HG03196 (cell line): ENCODE measurements at regions not wholly inside any gene's neighbourhood (a gene's known extent, or its start where the extent isn't known, plus 50 kb on each side); places are given as distances from the start of the nearest gene placed in this dataset.

Experiments used
- ATAC-seq: cut with Tn5 transposase; IDR thresholded peaks from one replicate; pipeline ENCODE4 v1.9.1; 2021; ENCODE audit not compliant: unreplicated experiment

- ATAC-seq = no peak
Observed at GRCh38 chr6:133583907-133584427, 304.9 kb upstream of the TCF21 start.

GRCh38 chr6:133584823-133585222, 304.1 kb upstream of the TCF21 start:
- ATAC-seq = no peak

GRCh38 chr6:133585978-133586377, 302.9 kb upstream of the TCF21 start:
- ATAC-seq = no peak

GRCh38 chr6:133587546-133588160, 301.3 kb upstream of the TCF21 start:
- no peak for ATAC-seq

- no peak for ATAC-seq
Observed at GRCh38 chr6:133590196-133590595, 298.7 kb upstream of the TCF21 start.

- ATAC-seq = no peak
Observed at GRCh38 chr6:133590814-133591213, 298.1 kb upstream of the TCF21 start.

GRCh38 chr6:133591275-133591674, 297.6 kb upstream of the TCF21 start:
- no peak for ATAC-seq

GRCh38 chr6:133594652-133595110, 294.2 kb upstream of the TCF21 start:
- no peak for ATAC-seq

GRCh38 chr6:133595111-133595761, 293.7 kb upstream of the TCF21 start:
- no peak for ATAC-seq

GRCh38 chr6:133606852-133607251, 282.1 kb upstream of the TCF21 start:
- no peak for ATAC-seq

GRCh38 chr6:133608620-133609019, 280.3 kb upstream of the TCF21 start:
- ATAC-seq = no peak

GRCh38 chr6:133609415-133610226, 279.3 kb upstream of the TCF21 start:
- ATAC-seq = no peak

GRCh38 chr6:133610227-133610840, 278.6 kb upstream of the TCF21 start:
- no peak for ATAC-seq

- no peak for ATAC-seq
Observed at GRCh38 chr6:133610971-133611370, 277.9 kb upstream of the TCF21 start.

- ATAC-seq = no peak
Observed at GRCh38 chr6:133612459-133612858, 276.5 kb upstream of the TCF21 start.

- ATAC-seq = no peak
Observed at GRCh38 chr6:133613211-133613610, 275.7 kb upstream of the TCF21 start.

GRCh38 chr6:133621751-133622150, 267.2 kb upstream of the TCF21 start:
- ATAC-seq = no peak

- no peak for ATAC-seq
Observed at GRCh38 chr6:133623065-133623464, 265.8 kb upstream of the TCF21 start.

- ATAC-seq = no peak
Observed at GRCh38 chr6:133623621-133624020, 265.3 kb upstream of the TCF21 start.

- ATAC-seq = no peak
Observed at GRCh38 chr6:133626096-133626666, 262.7 kb upstream of the TCF21 start.

GRCh38 chr6:133629970-133630369, 258.9 kb upstream of the TCF21 start:
- no peak for ATAC-seq
